ENCODE measurements at regions not wholly inside any gene's neighbourhood (a gene's known extent, or its start where the extent isn't known, plus 50 kb on each side); places are given as distances from the start of the nearest gene placed in this dataset.

DNA sequence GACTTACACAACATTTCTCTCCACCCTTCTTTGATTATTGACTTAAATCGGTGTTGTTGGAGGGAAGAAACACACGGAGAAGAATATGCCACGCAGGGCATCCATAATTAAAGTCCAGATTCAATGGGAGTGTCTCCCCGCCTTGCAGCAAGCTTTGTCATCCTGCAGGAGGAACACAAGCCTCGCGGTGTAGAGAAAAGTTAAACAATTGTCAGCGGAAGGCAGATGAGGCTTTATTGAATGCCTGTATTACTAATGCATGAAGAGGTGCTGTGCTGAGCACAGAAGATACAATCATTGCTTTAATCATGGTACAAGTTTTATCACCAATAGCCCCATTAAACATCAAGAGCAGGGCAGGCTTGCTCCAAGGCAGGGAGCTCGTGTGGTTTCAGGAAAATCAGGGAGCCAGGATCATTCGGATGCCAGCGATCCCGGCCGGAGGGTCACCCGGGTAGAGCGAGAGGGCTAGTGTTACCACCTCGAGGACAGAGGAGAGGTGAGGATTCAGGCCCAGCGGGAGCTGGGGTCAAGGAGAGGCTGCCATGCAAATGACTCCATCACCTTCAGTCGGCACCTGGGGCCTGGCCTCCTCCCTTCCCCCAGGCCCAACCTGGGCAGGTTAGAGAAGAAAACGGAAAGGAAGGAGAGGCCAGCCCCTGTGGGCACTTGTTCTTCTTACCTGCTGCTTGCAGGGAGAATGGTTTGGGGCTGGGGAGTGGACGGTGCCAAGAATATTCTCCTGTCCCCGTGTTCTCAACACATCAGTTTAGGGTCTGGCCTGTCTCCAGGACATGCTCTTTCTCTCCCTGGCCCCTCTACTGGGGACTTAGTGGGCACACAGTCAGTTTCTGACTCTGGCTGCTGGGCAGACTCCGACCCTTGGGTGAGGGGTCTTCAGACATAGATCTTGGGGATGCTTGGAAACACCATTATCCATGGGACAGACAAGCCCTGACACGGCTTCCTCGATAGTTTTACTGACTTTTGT is 289.5 kb downstream of the IRX2 start:
- no peak for DNase-seq (ENCODE audit: low read depth in 4 of 4, low spot score in 3 of 4)

- DNase-seq (ENCODE audit: low read depth in 4 of 4, low spot score in 3 of 4): no peak
These were observed 291.4 kb downstream of the IRX2 start for GRCh38 chr5:2460098-2460497.

- no peak for DNase-seq (ENCODE audit: low read depth in 4 of 4, low spot score in 3 of 4)
These were observed 292.2 kb downstream of the IRX2 start for GRCh38 chr5:2459251-2459650.

GRCh38 chr5:2455878-2456277 is 295.6 kb downstream of the IRX2 start:
- no peak for DNase-seq (ENCODE audit: low read depth in 4 of 4, low spot score in 3 of 4)

DNA sequence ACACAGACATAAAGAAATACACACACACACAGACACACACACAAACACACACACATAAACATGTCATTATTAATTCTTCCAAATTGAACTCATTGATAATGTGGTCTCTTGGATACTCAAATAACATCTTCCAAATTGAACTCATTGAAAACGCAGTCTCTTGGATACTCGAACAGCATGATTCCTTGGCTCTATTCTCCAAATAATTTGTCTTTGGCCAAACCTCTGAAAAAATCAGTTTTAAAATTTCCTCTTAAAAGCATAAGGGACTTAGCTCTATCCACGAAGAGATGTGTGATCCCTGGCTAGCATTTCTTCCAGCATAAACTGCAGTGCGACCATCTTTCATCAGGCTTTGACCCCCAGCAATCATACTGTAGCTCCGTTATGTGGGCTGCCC is 296.6 kb downstream of the IRX2 start:
- DNase-seq (ENCODE audit: low read depth in 4 of 4, low spot score in 3 of 4): no peak

DNA sequence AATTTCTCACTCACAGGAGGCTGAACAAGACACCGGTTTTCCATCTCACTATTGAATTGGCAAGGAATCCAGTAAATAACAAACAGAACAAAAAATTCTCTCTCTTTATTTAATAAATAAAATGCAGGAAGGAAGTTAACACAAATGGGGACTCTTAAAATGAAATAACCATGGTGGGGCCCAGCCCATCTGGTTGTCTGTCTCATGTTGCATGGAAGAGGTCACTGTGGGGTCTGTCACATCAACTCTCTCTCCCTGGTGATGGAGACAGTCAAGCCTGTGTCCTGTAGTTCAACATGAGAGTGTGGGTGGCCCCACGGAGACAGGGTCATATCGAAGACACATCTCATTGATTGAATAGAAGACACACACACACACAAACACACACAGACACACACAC is 297.7 kb downstream of the IRX2 start:
- no peak for DNase-seq (ENCODE audit: low read depth in 4 of 4, low spot score in 3 of 4)

DNA sequence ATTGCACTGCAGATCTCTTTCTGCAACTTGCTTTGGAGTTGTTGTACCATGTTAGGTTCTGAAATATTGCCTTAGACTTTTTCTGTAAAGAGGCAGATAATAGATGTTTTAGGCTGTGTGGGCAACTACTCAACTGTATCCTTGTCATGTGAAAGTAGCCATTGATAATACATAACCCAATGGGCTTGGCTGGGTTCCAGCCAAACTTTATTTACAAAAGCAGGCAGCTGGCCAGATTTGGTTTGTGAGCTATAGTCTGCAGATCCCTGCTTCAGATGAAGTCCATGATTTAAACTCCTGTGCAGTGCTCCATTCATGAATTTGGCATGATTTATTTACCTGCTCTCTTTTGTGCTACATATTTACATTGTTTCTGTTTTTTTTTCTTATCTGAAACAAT is 300.4 kb downstream of the IRX2 start:
- no peak for DNase-seq (ENCODE audit: low read depth in 4 of 4, low spot score in 3 of 4)

DNA sequence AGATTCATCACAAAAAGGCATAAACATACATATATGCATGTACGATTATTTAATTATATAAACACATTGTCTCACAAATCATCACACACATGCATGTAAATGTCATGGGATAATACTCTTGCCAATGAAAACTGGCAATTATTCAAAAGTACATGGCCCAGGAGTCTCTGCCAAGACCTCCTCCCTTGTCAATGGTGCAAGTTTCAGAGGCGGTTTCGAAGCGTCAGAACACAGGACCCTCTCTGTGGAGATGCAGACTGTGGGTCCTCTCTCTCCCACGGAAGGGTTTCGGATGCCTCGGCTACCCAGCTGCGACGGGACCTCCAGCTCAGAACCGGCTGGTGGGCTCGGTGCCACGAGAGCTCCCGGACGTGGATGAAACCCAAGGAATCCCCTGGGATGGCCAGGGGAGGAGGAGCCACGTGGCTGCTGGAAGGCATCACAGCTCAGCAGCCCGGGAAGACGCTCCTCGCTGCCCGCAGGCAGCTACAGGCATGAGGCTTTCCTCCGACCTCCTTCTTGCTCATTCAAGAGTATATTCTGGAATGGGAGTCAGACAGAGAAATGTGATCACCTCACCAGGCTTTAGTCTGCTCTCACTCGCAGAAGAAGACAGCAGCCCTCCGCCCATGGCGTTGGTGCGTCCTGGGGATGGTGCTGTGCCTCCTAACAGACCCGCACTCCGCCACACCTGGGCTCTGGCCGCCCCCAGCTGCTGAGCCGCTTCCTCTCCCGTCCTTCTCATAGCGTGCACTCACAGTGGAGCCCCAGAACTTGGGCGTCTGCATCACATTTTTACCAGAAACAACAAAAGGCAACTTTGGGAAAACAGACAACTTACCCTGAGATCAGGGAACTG is 308.8 kb downstream of the IRX2 start:
- no peak for DNase-seq (ENCODE audit: low read depth in 4 of 4, low spot score in 3 of 4)

- DNase-seq (ENCODE audit: low read depth in 4 of 4, low spot score in 3 of 4): no peak
These were observed 309.8 kb downstream of the IRX2 start for GRCh38 chr5:2441495-2442180.

GRCh38 chr5:2439608-2440007 is 311.9 kb downstream of the IRX2 start:
- no peak for DNase-seq (ENCODE audit: low read depth in 4 of 4, low spot score in 3 of 4)

DNA sequence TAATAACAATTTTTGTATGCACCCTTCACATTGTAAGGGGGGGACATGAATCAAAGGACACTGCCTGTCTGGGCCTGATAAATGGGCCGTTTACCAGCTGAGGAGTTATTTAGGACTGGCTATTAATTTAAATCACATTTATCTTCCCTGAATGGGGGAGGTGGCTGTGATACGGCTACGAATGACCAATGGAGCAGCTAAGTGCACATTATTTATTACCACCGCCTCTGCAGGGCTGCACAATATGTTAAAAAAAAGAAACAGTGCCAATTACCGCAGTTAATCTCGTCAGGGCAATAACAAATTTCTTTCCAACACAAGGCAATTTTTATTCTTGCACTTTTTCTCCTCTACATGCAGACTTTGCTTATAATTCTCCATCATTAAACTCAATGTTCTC is 318.4 kb downstream of the IRX2 start:
- peak in 1 of 4 donors; percentile 22 for DNase-seq (ENCODE audit: low read depth in 4 of 4, low spot score in 3 of 4)

- DNase-seq (ENCODE audit: low read depth in 4 of 4, low spot score in 3 of 4): no peak
These were observed 319.2 kb downstream of the IRX2 start for GRCh38 chr5:2432076-2432920.

- DNase-seq (ENCODE audit: low read depth in 4 of 4, low spot score in 3 of 4): no peak
These were observed 320.9 kb downstream of the IRX2 start for GRCh38 chr5:2430606-2431005.

GRCh38 chr5:2427983-2428382 is 323.5 kb downstream of the IRX2 start:
- no peak for DNase-seq (ENCODE audit: low read depth in 4 of 4, low spot score in 3 of 4)

DNA sequence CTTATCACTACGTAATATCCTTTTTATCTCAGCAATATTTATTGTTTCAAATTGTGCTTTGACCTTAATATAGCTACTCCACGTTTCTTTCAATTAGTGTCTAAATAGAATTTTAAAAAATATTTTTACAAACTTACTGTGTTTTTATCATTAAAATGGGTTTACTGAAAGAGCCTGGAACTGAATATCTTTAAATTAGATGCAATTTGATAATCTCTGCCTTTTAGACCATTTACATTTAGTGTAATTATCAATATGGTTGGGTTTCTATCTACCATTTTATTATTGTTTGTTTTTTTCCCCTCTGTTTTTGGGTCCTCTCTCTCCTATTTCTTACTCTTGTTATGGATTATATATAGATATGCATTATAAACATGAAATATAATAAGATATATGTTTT is 327.8 kb downstream of the IRX2 start:
- DNase-seq (ENCODE audit: low read depth in 4 of 4, low spot score in 3 of 4): no peak

GRCh38 chr5:2417301-2417700 is 334.2 kb downstream of the IRX2 start:
- DNase-seq (ENCODE audit: low read depth in 4 of 4, low spot score in 3 of 4): no peak

DNA sequence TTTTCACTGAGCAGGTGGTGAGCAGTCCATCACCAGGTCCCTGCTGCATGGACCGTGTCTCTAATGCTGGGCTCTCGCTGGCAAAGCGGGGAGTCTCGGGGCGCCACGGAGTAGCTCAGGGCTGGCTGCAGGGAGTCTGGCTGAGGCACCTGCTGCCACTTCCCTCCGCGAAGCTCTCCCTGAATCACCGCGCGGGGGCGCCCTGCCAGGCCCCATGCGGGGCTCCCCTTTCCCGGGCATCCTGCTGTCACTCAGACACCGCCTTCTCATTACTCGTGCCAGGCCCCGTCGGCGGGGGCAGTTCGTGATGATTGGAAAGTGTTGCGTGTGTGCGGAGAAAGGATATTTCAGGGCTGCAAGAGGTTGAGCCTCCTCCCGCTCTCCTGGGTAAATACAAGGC is 335.8 kb downstream of the IRX2 start:
- no peak for DNase-seq (ENCODE audit: low read depth in 4 of 4, low spot score in 3 of 4)

GRCh38 chr5:2410451-2410850 is 341.0 kb downstream of the IRX2 start:
- DNase-seq (ENCODE audit: low read depth in 4 of 4, low spot score in 3 of 4): no peak

GRCh38 chr5:2403296-2403695 is 348.2 kb downstream of the IRX2 start:
- no peak for DNase-seq (ENCODE audit: low read depth in 4 of 4, low spot score in 3 of 4)

DNA sequence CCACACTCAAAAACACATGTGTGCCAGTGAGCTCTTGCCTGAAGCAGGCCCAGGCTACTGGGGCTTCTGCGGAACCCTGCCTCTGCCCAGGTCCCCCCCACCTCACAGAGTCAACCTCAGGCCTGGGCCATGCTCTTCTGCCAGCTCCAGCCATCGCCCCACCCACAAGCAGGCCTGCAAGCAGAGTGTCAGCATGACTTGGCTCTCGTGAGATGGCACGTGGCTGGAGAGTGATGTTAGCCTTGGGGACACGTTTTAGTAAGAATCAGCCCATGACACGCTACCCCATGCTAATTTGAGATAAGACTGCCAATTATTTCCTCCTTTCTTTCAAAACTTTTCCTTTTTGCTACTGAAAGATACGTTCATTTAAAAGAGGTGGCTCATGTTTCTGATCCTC is 351.7 kb downstream of the IRX2 start:
- DNase-seq (ENCODE audit: low read depth in 4 of 4, low spot score in 3 of 4): no peak

All from left renal pelvis (tissue), 4 donors.